ENCODE measurements at regions not wholly inside any gene's neighbourhood (a gene's known extent, or its start where the extent isn't known, plus 50 kb on each side); places are given as distances from the start of the nearest gene placed in this dataset.

DNA sequence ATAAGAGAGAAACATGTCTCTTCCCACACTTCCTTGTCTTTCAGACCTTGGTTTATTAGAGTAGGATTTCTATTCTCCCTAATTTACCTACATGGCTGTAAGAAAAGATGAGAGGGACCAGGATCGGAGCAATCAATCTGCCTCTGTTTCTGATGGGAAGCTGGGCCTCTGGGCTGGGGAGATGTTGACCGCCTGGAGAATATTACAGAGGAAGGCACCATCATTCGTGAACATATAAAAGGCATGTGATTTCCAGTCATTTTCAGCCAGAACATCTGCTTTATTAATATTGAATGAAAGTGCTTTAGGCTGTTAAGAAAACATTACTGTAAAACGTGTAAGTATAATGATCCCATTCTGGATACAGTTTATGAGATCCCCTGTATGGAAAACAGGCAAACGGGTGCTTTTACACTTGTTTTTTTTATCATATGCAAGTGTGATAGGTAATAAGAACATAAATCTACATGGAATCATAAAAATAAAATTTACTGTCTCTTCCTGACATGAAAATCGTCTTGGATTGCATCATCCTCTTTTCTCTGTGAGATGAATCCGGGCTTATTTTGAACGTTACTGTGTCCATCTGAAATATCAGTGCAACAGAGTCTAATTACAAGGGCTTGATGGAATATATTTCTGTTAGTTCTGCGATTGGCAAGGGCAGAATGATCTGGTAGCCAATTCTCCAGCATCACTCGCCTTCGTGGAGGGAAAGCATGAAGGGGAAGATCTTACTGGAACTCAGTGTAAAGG is 94.5 kb upstream of the BAIAP2L1 start:
- Histone ChIP-seq H3K9me2 (replicated peaks; ENCODE audit: low read length) (no peaks in the 10 kb centered on the region), H3K9ac (ENCODE audit: low read length) (no peak overlapping the region), H4K20me1 (ENCODE audit: low read length) (no peaks in the 10 kb centered on the region), H3K4me2 (ENCODE audit: low read length) (no peak overlapping the region), H3K4me3 (ENCODE audit: low read length) (no peak overlapping the region), H2AFZ (ENCODE audit: low read length) (no peak overlapping the region), H3K4me1 (ENCODE audit: insufficient read depth, low read length) (no peaks in the 10 kb centered on the region), H3K27ac (ENCODE audit: low read length) (no peak overlapping the region), H3K79me2 (ENCODE audit: low read length) (no peaks in the 10 kb centered on the region), H3F3A (ENCODE audit: low read length, unreplicated experiment) (no peaks in the 10 kb centered on the region), H3K9me3 (ENCODE audit: low read length) (peaks cover 5% of the 10 kb centered on the region; the same call in 1 of the 2 replicates), H3K27me3 (ENCODE audit: low read length) (peaks cover 20% of the 10 kb centered on the region), H3K36me3 (ENCODE audit: low read depth, low read length) (no peaks in the 10 kb centered on the region)
- CTCF ChIA-PET = no interaction called here
- ATAC-seq (no peak), DNase-seq (no peak)
- intact Hi-C loops (cut with micrococcal nuclease) = no loop called here
- TF ChIP-seq EZH2 (IDR thresholded peaks at IDR 0.05; ENCODE audit: low read length, unreplicated experiment) = no peak
- TF ChIP-seq EZH2phosphoT487 (IDR thresholded peaks at IDR 0.05; ENCODE audit: borderline replicate concordance, low read length) = no peak
- no peak for TF ChIP-seq CTCF (conservative IDR thresholded peaks at IDR 0.05; ENCODE audit: low read depth, low read length)
- no TSS peak for BruUV-seq (replicated peaks)
- POLR2A ChIA-PET (ENCODE audit: unreplicated experiment) = no interaction called here

DNA sequence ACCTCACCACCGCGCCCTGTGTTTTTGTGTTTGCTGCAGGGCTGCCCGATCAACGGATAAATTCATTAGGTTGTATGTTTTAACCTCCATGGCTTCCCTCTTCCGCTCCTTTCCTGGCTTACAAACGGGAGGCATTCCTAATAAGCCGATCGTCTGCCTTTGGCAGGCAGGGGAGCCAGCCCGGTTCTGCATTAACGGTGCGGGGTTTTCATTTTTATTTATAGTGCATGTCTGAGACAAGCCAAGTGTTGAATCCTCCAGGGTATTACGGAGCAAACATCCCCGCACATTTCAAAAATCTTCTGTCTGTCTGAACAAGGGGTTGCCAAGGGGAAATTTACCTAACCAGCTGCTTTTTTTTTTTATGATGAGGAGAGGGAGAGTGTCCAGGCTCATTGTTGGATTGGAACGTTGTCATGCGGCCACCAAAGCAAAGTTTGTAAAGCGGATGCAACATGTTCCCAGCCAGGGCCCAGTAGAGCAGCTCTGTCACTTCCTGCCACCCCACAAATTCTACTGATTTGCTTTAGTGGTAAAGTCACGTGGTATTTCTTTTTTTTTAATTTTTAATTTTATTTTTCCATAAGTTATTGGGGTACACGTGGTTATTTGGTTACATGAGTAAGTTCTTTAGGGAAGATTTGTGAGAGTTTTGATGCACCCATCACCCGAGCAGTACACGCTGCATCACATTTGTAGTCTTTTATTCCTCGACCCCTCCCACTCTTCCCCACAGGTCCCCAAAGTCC is 92.3 kb upstream of the BAIAP2L1 start:
- Histone ChIP-seq H3F3A (ENCODE audit: low read length, unreplicated experiment) (no peaks in the 10 kb centered on the region), H3K79me2 (ENCODE audit: low read length) (no peaks in the 10 kb centered on the region), H2AFZ (ENCODE audit: low read length) (no peak overlapping the region), H3K4me3 (ENCODE audit: low read length) (no peak overlapping the region), H3K27ac (ENCODE audit: low read length) (no peak overlapping the region), H4K20me1 (ENCODE audit: low read length) (no peaks in the 10 kb centered on the region), H3K4me1 (ENCODE audit: insufficient read depth, low read length) (no peaks in the 10 kb centered on the region), H3K9me3 (ENCODE audit: low read length) (peaks cover 5% of the 10 kb centered on the region; the same call in 1 of the 2 replicates), H3K27me3 (ENCODE audit: low read length) (peaks cover 20% of the 10 kb centered on the region), H3K4me2 (ENCODE audit: low read length) (no peak overlapping the region), H3K36me3 (ENCODE audit: low read depth, low read length) (no peaks in the 10 kb centered on the region), H3K9me2 (replicated peaks; ENCODE audit: low read length) (no peaks in the 10 kb centered on the region), H3K9ac (ENCODE audit: low read length) (no peak overlapping the region)
- no peak for DNase-seq
- POLR2A ChIA-PET (ENCODE audit: unreplicated experiment) = no interaction called here
- no TSS peak for BruUV-seq (replicated peaks)
- TF ChIP-seq EZH2phosphoT487 (IDR thresholded peaks at IDR 0.05; ENCODE audit: borderline replicate concordance, low read length) (no peak), EZH2 (IDR thresholded peaks at IDR 0.05; ENCODE audit: low read length, unreplicated experiment) (no peak), CTCF (conservative IDR thresholded peaks at IDR 0.05; ENCODE audit: low read depth, low read length) (no peak)
- ATAC-seq = no peak
- intact Hi-C loops (cut with micrococcal nuclease) = no loop called here
- CTCF ChIA-PET = no interaction called here

- Histone ChIP-seq H3K4me2 (ENCODE audit: low read length) (no peak overlapping the region), H3K36me3 (ENCODE audit: low read depth, low read length) (no peaks in the 10 kb centered on the region), H3K9ac (ENCODE audit: low read length) (no peak overlapping the region), H2AFZ (ENCODE audit: low read length) (no peak overlapping the region), H3F3A (ENCODE audit: low read length, unreplicated experiment) (no peaks in the 10 kb centered on the region), H3K9me2 (replicated peaks; ENCODE audit: low read length) (no peaks in the 10 kb centered on the region), H4K20me1 (ENCODE audit: low read length) (no peaks in the 10 kb centered on the region), H3K4me3 (ENCODE audit: low read length) (no peak overlapping the region), H3K27me3 (ENCODE audit: low read length) (peaks cover 18% of the 10 kb centered on the region), H3K9me3 (ENCODE audit: low read length) (no peaks in the 10 kb centered on the region), H3K79me2 (ENCODE audit: low read length) (no peaks in the 10 kb centered on the region), H3K4me1 (ENCODE audit: insufficient read depth, low read length) (no peaks in the 10 kb centered on the region), H3K27ac (ENCODE audit: low read length) (no peak overlapping the region)
- DNase-seq = no peak
- intact Hi-C loops (cut with micrococcal nuclease) = no loop called here
- TF ChIP-seq EZH2phosphoT487 (IDR thresholded peaks at IDR 0.05; ENCODE audit: borderline replicate concordance, low read length) (no peak), EZH2 (IDR thresholded peaks at IDR 0.05; ENCODE audit: low read length, unreplicated experiment) (no peak), CTCF (conservative IDR thresholded peaks at IDR 0.05; ENCODE audit: low read depth, low read length) (no peak)
- BruUV-seq (replicated peaks) = no TSS peak
- ATAC-seq = no peak
- ChIA-PET CTCF (no interaction called here), POLR2A (ENCODE audit: unreplicated experiment) (no interaction called here)
These were observed 87.3 kb upstream of the BAIAP2L1 start for GRCh38 chr7:98488167-98488566.

Measured in PC-3 (cell line).